Neural crest cell (in vitro differentiated cells): ENCODE measurements at regions not wholly inside any gene's neighbourhood (a gene's known extent, or its start where the extent isn't known, plus 50 kb on each side); places are given as distances from the start of the nearest gene placed in this dataset.
"Not testable (repeated sequence)": the region's sequence is repeated elsewhere in the genome, so short reads cannot be mapped to it uniquely, and the experiment has no call there.

Experiments used
- DNase-seq: peaks from one replicate; pipeline ENCODE4 v3.0.0; 2021; ENCODE audit warnings: low read depth, mixed read lengths, low spot score
- H3K27ac Mint-ChIP-seq: one replicate; pipeline ENCODE4 v1.8.0; 2021; ENCODE audit warnings: mild to moderate bottlenecking, mixed read lengths; ENCODE audit not compliant: unreplicated experiment
- H3K27me3 Mint-ChIP-seq: 2 replicates; pipeline ENCODE4 v1.8.0; 2021; ENCODE audit warnings: low read depth, mild to moderate bottlenecking, mixed read lengths
- H3K36me3 Mint-ChIP-seq: 2 replicates; pipeline ENCODE4 v1.8.0; 2021; ENCODE audit warnings: low read depth, mild to moderate bottlenecking, mixed read lengths
- H3K4me1 Mint-ChIP-seq: 2 replicates; pipeline ENCODE4 v1.8.0; 2021; ENCODE audit warnings: mixed read lengths
- H3K4me3 Mint-ChIP-seq: one replicate; pipeline ENCODE4 v1.8.0; 2021; ENCODE audit warnings: mild to moderate bottlenecking, mixed read lengths
- H3K9me3 Mint-ChIP-seq: 2 replicates; pipeline ENCODE4 v1.8.0; 2021; ENCODE audit warnings: mixed read lengths
- TF ChIP-seq, protein P1 (sequence below): fragments of 200-600 bp; sonication (generic); conservative IDR thresholded peaks from 2 replicates; pipeline ENCODE4 v1.5.0; 2021; ENCODE audit warnings: antibody characterized with exemption, mild to moderate bottlenecking

DNA sequence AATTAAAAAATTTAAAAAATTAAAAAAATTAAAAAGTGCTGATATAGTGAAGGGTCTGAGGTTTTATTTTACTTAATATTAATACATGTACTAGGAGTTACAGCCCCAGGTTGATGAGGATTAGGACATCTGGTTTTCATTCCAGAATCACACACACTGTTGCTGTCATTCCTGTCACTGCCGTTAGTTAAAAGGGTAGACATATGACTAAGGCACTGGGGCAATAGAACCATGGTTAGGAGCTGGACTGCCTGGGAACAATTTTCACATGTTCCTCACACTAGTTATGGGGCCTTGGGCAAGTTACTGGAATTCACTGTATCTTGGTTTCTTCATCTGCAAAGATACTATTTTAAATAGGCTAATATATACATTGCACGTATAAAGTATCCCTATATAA lies 191.8 kb upstream of the DPYD start:
- peaks cover 11% of the 10 kb centered on the region for H3K9me3 Mint-ChIP-seq
- no peak overlapping the region for H3K4me3 Mint-ChIP-seq
- no peaks in the 10 kb centered on the region for H3K27me3 Mint-ChIP-seq
- TF ChIP-seq, protein P1, sequence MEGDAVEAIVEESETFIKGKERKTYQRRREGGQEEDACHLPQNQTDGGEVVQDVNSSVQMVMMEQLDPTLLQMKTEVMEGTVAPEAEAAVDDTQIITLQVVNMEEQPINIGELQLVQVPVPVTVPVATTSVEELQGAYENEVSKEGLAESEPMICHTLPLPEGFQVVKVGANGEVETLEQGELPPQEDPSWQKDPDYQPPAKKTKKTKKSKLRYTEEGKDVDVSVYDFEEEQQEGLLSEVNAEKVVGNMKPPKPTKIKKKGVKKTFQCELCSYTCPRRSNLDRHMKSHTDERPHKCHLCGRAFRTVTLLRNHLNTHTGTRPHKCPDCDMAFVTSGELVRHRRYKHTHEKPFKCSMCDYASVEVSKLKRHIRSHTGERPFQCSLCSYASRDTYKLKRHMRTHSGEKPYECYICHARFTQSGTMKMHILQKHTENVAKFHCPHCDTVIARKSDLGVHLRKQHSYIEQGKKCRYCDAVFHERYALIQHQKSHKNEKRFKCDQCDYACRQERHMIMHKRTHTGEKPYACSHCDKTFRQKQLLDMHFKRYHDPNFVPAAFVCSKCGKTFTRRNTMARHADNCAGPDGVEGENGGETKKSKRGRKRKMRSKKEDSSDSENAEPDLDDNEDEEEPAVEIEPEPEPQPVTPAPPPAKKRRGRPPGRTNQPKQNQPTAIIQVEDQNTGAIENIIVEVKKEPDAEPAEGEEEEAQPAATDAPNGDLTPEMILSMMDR = no peak
- H3K4me1 Mint-ChIP-seq = no peaks in the 10 kb centered on the region
- no peak overlapping the region for H3K27ac Mint-ChIP-seq
- H3K36me3 Mint-ChIP-seq = peaks cover 8% of the 10 kb centered on the region
- DNase-seq = no peak

DNA sequence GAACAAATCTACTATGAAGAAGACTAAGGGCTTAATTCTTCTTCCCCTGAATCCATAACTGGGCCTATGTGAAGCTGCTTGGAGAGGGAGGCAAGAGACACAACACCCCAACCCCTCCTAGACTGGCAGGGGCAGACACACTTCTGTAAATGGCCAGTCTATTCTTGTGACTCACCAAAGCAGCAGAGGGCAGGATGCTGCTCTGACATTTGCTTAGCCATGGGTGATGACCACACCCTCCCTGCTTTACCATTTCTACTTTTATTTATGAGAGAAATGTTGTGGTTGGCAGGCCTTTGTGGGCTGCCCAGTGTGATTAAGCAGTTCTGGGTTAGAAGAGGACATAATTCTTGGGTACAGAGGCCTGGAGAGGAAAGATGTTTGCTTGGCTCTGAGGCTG lies 189.8 kb upstream of the DPYD start:
- H3K9me3 Mint-ChIP-seq = peaks cover 15% of the 10 kb centered on the region
- no peaks in the 10 kb centered on the region for H3K4me1 Mint-ChIP-seq
- no peak overlapping the region for H3K4me3 Mint-ChIP-seq
- peaks cover 15% of the 10 kb centered on the region for H3K36me3 Mint-ChIP-seq
- H3K27me3 Mint-ChIP-seq = no peaks in the 10 kb centered on the region
- H3K27ac Mint-ChIP-seq = no peak overlapping the region
- TF ChIP-seq, protein P1 = no peak
- DNase-seq = no peak

DNA sequence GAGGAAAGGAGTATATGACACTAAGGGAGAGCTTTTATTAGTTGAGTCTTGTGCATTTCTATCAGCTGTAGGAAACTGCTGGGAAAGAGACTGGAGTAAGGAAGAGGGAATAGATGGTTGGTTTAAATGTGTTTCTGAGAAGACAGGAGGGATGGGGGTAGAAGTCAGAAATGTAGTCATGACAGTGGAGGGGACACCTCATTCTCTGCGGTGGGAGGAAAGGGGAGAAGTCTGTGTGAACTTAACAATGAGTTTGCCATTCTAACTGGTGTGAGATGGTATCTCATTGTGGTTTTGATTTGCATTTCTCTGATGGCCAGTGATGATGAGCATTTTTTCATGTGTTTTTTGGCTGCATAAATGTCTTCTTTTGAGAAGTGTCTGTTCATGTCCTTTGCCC lies 187.5 kb upstream of the DPYD start:
- H3K4me3 Mint-ChIP-seq, H3K27ac Mint-ChIP-seq, H3K27me3 Mint-ChIP-seq, DNase-seq, H3K4me1 Mint-ChIP-seq: not testable (repeated sequence)
- Mint-ChIP-seq H3K36me3 (peaks cover 15% of the 10 kb centered on the region), H3K9me3 (peaks cover 15% of the 10 kb centered on the region)

GRCh38 chr1:98107256-98107655 lies 186.4 kb upstream of the DPYD start:
- Mint-ChIP-seq H3K36me3 (peaks cover 15% of the 10 kb centered on the region), H3K9me3 (peaks cover 15% of the 10 kb centered on the region), H3K4me1 (no peaks in the 10 kb centered on the region), H3K27ac (no peak overlapping the region), H3K27me3 (no peaks in the 10 kb centered on the region), H3K4me3 (no peak overlapping the region)
- no peak for DNase-seq
- TF ChIP-seq, protein P1 = no peak

- Mint-ChIP-seq H3K4me1 (no peaks in the 10 kb centered on the region), H3K27me3 (no peaks in the 10 kb centered on the region), H3K27ac (no peak overlapping the region), H3K4me3 (no peak overlapping the region), H3K36me3 (peaks cover 15% of the 10 kb centered on the region), H3K9me3 (peaks cover 13% of the 10 kb centered on the region)
- TF ChIP-seq, protein P1 = no peak
- no peak for DNase-seq
Observed at GRCh38 chr1:98104289-98104688, 183.5 kb upstream of the DPYD start.

DNA sequence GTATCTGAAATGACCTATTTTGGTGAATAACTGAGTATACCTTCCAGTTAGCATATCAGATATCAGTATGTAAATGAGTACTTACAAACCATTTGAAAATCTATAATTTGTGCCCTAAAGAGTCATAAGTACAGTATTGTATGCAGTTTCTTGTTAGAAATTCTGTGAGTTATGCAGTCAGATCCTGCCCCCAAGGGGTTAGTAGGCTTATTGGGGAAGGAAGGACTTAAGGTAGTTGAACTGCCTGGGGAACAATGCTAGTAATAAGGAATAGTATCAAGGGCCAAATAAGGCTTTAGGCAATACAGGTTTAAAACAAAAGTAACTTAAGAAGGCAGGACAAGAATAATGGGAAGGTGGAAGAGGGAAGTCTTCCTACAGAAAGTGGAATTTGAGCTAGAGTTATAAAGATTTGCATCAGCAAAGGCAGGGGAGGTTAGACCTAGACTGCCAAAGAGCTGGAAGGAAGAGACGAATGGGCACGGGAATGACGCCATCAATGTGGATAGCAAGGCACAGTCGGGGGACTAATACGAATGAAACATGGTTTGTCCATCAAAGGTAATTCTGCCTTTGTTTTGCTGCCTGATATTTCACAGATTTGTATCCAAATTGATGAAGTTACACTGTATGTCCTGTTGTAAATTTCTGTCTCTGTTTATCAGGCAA lies 182.9 kb upstream of the DPYD start:
- DNase-seq = no peak
- Mint-ChIP-seq H3K4me3 (no peak overlapping the region), H3K27me3 (no peaks in the 10 kb centered on the region), H3K4me1 (no peaks in the 10 kb centered on the region), H3K9me3 (peaks cover 13% of the 10 kb centered on the region), H3K27ac (no peak overlapping the region), H3K36me3 (peaks cover 15% of the 10 kb centered on the region)
- TF ChIP-seq, protein P1 = no peak
